AG09309 (cell line): ENCODE measurements at regions not wholly inside any gene's neighbourhood (a gene's known extent, or its start where the extent isn't known, plus 50 kb on each side); places are given as distances from the start of the nearest gene placed in this dataset.

Experiments
- DNase-seq: peaks from one replicate; pipeline ENCODE4 v3.0.0-alpha.2; 2010; ENCODE audit warnings: low read depth
- H3K4me3 ChIP-seq: 2 replicates; pipeline ENCODE4 v1.5.1; 2011; ENCODE audit warnings: mild to moderate bottlenecking, low read depth, low read length, moderate library complexity; ENCODE audit not compliant: control insufficient read depth
- TF ChIP-seq, protein P1 (sequence below): IDR thresholded peaks from 2 replicates; pipeline ENCODE4 v1.5.1; 2011; ENCODE audit warnings: mild to moderate bottlenecking, low read depth, low read length, inconsistent platforms; ENCODE audit not compliant: insufficient read depth, control insufficient read depth; ENCODE audit errors: missing control alignments

DNA sequence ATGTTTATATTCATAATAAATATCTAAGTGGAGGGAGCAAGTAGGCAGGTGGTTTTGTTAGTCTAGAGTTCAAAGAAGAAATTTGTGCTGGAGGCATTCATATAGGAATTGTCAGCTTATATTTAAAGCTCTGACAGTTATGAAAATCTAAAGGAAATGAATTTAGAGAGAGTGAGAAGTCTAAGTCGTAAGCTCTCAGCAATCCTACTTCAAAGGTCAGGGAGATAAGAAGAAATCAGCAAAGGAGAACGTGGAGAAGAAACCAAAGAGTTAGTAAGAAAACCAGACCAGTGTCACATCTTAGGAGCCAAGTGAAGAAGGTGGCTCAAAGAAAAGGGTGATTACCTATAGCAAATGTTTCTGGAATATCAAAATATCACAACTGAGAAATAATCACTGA is 241.8 kb downstream of the FSCB start:
- no peak overlapping the region for H3K4me3 ChIP-seq
- TF ChIP-seq, protein P1, sequence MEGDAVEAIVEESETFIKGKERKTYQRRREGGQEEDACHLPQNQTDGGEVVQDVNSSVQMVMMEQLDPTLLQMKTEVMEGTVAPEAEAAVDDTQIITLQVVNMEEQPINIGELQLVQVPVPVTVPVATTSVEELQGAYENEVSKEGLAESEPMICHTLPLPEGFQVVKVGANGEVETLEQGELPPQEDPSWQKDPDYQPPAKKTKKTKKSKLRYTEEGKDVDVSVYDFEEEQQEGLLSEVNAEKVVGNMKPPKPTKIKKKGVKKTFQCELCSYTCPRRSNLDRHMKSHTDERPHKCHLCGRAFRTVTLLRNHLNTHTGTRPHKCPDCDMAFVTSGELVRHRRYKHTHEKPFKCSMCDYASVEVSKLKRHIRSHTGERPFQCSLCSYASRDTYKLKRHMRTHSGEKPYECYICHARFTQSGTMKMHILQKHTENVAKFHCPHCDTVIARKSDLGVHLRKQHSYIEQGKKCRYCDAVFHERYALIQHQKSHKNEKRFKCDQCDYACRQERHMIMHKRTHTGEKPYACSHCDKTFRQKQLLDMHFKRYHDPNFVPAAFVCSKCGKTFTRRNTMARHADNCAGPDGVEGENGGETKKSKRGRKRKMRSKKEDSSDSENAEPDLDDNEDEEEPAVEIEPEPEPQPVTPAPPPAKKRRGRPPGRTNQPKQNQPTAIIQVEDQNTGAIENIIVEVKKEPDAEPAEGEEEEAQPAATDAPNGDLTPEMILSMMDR: no peak
- no peak for DNase-seq

DNA sequence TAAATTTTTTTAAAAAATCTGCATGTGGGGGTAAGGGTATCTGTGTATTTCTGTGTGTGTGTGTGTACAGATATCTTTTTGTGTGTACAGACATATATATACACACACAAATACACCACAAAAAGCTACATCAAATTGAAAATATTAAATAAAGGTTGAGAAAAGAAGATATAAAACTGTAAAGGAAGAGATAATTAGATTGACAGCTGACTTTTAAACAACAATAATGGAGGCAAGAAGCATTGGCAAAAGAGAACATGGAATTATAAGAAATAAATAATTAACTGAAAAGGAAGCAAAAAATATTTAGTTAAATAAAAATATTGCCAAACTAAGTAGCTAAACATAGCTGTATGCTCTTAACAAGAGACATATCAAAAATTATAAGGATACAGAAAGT is 291.4 kb downstream of the FSCB start:
- DNase-seq: no peak
- H3K4me3 ChIP-seq: no peak overlapping the region
- TF ChIP-seq, protein P1: no peak

DNA sequence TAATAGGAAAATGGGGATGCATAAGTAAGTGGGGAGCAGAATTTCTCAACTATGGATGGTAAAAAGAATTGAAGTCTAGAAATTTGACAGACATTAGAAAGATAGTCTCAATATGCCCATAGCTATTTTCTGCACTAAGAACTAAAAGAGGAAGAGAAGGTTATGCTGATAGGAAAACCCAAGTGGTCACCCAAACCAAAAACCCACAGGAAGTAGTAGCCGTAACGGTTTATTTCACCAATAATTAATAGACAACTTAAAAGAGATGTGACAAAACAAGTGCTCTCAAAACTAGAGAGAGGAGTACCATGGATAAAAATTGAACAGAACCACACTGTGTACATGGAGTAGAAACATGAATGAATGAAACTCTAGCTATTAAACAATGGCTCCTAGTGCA is 295.4 kb downstream of the FSCB start:
- H3K4me3 ChIP-seq: no peak overlapping the region
- TF ChIP-seq, protein P1: no peak
- no peak for DNase-seq

DNA sequence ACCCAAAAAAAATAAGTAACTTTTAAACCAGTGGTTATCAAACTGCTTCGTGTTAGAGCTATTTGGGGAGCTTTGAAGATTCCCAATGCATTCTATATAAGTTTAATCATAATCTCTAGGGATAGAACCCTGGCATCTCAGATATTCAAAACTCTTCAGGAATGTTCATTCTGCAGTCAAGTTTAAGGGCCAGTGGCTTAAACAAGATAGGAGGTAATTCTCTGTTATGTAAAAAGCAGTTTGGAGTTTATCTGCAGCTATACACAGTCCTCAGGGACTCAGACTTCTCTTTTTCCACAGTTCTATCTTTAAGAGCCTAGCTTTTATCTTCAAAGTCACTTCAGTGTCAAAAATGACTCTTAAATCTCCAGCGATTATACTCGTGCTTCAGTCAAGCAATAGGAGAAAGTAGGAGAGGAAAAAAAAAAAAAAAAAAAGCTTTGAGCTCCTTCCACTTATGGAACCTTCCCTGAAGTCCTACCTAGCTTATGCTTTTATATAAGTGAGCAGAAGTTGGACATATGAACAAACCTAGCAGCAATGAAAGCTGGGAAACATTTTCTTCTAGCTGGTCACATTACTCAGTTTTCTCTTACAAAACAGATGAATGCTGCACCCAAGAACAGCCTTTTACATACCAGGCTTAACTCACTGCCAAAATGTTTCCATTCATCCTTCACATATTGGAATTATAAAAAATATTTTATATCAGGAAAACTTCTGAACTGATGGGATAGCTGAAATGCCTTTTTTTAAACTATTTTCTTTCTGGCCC is 302.8 kb downstream of the FSCB start:
- TF ChIP-seq, protein P1: no peak
- no peak overlapping the region for H3K4me3 ChIP-seq
- no peak for DNase-seq

DNA sequence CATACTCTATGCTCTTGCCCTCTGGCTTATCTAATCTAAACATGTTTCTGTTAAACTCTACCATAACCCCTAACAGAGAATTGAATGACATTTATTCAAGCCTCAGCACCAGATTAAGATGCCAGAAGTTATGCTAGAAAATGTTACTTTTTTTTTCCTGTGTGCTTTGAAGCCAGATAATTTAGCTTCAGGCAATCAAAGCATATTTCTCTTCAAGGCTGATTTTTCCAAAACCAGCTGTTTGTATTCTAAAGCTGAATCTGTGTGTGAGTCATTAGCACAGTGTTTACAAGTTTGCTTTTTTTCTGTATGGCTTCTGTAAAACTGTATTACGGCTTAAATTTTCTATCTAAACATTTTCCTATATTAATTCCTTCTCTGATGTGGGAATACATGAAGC is 326.1 kb downstream of the FSCB start:
- TF ChIP-seq, protein P1: no peak
- H3K4me3 ChIP-seq: no peak overlapping the region
- DNase-seq: no peak

DNA sequence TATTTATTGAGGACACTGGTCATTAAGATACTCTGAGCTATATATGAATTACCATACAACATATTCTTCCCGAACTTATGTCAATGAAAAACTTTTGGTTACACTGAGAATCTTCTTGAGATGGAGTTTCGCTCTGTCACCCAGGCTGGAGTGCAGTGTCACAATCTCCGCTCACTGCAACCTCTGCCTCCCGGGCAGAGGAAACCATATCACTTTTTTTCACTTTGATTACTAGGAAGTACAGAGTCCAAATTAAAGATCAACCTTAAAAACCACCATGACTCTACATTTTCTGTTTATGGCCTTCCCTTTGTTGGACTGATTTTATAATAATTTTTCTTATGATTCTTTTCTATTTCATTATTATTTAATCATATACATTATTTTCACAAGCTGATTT is 336.5 kb downstream of the FSCB start:
- TF ChIP-seq, protein P1: no peak
- no peak overlapping the region for H3K4me3 ChIP-seq
- no peak for DNase-seq
